Adrenal gland (tissue), 9 donors: ENCODE measurements at regions not wholly inside any gene's neighbourhood (a gene's known extent, or its start where the extent isn't known, plus 50 kb on each side); places are given as distances from the start of the nearest gene placed in this dataset.

ENCODE experiments used
- DNase-seq, 7 donors: peaks; one replicate each; pipeline ENCODE4 v3.0.0-alpha.2; 2019 to 2020
- H3K27ac ChIP-seq, 5 donors: fragments of 200-600 bp; sonication (generic) in 4 of 5; 1 replicate in 3 of 5; 2 replicates in 2 of 5; pipeline versions ENCODE4 v1.5.1 to v1.8.0; 2016 to 2020; ENCODE audit warnings: mild to moderate bottlenecking in 1 of 5
- H3K27me3 ChIP-seq: fragments of 200-600 bp; 2 replicates; pipeline ENCODE4 v1.8.0; 2021
- H3K36me3 ChIP-seq, 2 donors: fragments of 200-600 bp; replicated peaks in 1 of 2; 1 replicate in 1 of 2; 2 replicates in 1 of 2; pipeline versions ENCODE4 v1.5.1 to v1.8.0; 2018 to 2022
- H3K4me1 ChIP-seq, 2 donors: fragments of 200-600 bp; replicated peaks in 1 of 2; 1 replicate in 1 of 2; 2 replicates in 1 of 2; pipeline versions ENCODE4 v1.5.1 to v1.8.0; 2018 to 2021
- H3K4me3 ChIP-seq, 4 donors: fragments of 200-600 bp; sonication (generic) in 3 of 4; one replicate each; pipeline ENCODE4 v1.5.1; 2016 to 2018
- H3K9me3 ChIP-seq, 3 donors: fragments of 200-600 bp; sonication (generic) in 1 of 3; replicated peaks in 1 of 3; 1 replicate in 2 of 3; 2 replicates in 1 of 3; pipeline versions ENCODE4 v1.5.1 to v1.8.0; 2016 to 2021
- POLR2A ChIP-seq, 2 donors: fragments of 450-650 bp; IDR thresholded peaks; one replicate each; pipeline ENCODE4 v1.6.1; 2017; ENCODE audit warnings: antibody characterized with exemption in 2 of 2, mild to moderate bottlenecking in 2 of 2, moderate library complexity in 1 of 2
- WGBS, 4 donors: extraction: QIAGEN DNeasy Blood & Tissue Kit in 2 of 4; methylation state at CpG; one replicate each; pipeline versions ENCODE4 v1.1.5 to v1.1.7; 2013 to 2017; 5-methylcytosine and 5-hydroxymethylcytosine counted together
- intact Hi-C, 2 donors: fragments of 100-400 bp; cut with DNase I; formaldehyde crosslinking; loops; one replicate each; pipeline versions ENCODE4 v1.14.1 to v1.15.0; 2022 to 2023
- TF ChIP-seq, protein P1 (sequence below), 6 experiments: fragments of 450-650 bp in 4 of 6; fragments of 200-600 bp in 2 of 6; sonication (generic) in 1 of 6; IDR thresholded peaks; 1 replicate in 5 of 6; 2 replicates in 1 of 6; pipeline versions ENCODE4 v1.5.1 to v1.8.0; 2016 to 2021; ENCODE audit warnings: antibody characterized with exemption in 6 of 6, mild to moderate bottlenecking in 2 of 6, moderate library complexity in 1 of 6
- donor health status: healthy with polysubstance abuse.
- donor health status: Bipolar disorder and iron deficiency.
- donor health status: DM: yes; HTN: yes; CAD: no.
- donor health status: DM: no; HTN: no; CAD: no.
- donor health status: DM: no; HTN: no; CAD: no.

- no peak for DNase-seq
- no peaks in the 10 kb centered on the region for H3K9me3 ChIP-seq
- WGBS, 4 donors: 81 to 100% (median 88%) methylated on average over 1 of the region's 1 CpG
- no peaks in the 10 kb centered on the region for H3K36me3 ChIP-seq
- no peaks in the 10 kb centered on the region for H3K4me1 ChIP-seq
- intact Hi-C loops: no loop called here
- H3K27ac ChIP-seq: no peak overlapping the region
- no peak overlapping the region for H3K4me3 ChIP-seq
- TF ChIP-seq, protein P1, sequence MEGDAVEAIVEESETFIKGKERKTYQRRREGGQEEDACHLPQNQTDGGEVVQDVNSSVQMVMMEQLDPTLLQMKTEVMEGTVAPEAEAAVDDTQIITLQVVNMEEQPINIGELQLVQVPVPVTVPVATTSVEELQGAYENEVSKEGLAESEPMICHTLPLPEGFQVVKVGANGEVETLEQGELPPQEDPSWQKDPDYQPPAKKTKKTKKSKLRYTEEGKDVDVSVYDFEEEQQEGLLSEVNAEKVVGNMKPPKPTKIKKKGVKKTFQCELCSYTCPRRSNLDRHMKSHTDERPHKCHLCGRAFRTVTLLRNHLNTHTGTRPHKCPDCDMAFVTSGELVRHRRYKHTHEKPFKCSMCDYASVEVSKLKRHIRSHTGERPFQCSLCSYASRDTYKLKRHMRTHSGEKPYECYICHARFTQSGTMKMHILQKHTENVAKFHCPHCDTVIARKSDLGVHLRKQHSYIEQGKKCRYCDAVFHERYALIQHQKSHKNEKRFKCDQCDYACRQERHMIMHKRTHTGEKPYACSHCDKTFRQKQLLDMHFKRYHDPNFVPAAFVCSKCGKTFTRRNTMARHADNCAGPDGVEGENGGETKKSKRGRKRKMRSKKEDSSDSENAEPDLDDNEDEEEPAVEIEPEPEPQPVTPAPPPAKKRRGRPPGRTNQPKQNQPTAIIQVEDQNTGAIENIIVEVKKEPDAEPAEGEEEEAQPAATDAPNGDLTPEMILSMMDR (IDR thresholded peaks at IDR 0.05): no peak
- H3K27me3 ChIP-seq: no peaks in the 10 kb centered on the region
These were observed 350.2 kb upstream of the CDH4 start for GRCh38 chr20:60901831-60902230.

DNA sequence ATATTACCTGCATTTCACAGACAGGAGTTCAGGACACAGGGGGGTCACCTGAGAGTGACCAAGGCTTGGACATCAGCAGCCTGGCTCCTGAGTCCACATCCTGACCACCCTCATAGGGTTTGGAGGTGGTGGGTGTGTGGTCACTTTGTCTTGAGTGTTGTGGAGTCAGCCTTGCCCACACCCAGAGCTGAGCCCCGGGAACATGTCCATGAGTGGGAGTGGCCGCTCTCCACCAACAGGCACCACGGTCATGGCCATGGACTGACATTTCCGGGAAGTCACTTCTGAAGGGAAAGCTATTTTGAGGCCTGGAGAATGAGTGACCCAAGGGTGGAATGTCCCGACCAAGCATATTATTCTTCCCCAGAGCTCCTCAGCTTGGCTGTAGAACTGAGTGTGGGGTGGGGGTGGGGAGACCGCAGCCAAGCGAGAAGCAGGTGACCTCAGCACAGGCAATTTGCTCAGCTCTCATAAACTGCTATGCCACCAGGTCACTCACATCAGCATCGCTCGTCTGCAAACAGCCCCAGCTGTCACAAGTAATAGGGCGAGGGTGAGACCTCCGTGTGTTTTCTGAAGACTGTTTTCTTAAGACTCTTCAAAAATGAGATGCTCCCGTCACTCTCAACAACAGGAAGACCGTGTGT lies 348.6 kb upstream of the CDH4 start:
- Histone ChIP-seq H3K4me3 (no peak overlapping the region), H3K9me3 (no peaks in the 10 kb centered on the region), H3K27me3 (no peaks in the 10 kb centered on the region), H3K36me3 (no peaks in the 10 kb centered on the region), H3K27ac (no peak overlapping the region), H3K4me1 (no peaks in the 10 kb centered on the region)
- 53 to 71% (median 60%) methylated on average over 11 to 13 of the region's 13 CpGs for WGBS, 4 donors
- intact Hi-C loops: no loop called here
- TF ChIP-seq POLR2A (IDR thresholded peaks at IDR 0.05): no peak
- TF ChIP-seq, protein P1 (IDR thresholded peaks at IDR 0.05): no peak
- DNase-seq: no peak

- Histone ChIP-seq H3K27ac (no peak overlapping the region), H3K9me3 (no peaks in the 10 kb centered on the region), H3K4me1 (no peaks in the 10 kb centered on the region), H3K27me3 (no peaks in the 10 kb centered on the region), H3K36me3 (no peaks in the 10 kb centered on the region), H3K4me3 (no peak overlapping the region)
- TF ChIP-seq, protein P1 (IDR thresholded peaks at IDR 0.05): no peak
- TF ChIP-seq POLR2A (IDR thresholded peaks at IDR 0.05): no peak
- no peak for DNase-seq
- intact Hi-C loops: no loop called here
These were observed 347.3 kb upstream of the CDH4 start for GRCh38 chr20:60904730-60905129.

GRCh38 chr20:60905919-60906318 lies 346.1 kb upstream of the CDH4 start:
- Histone ChIP-seq H3K36me3 (no peaks in the 10 kb centered on the region), H3K27me3 (no peaks in the 10 kb centered on the region), H3K4me3 (no peak overlapping the region), H3K27ac (no peak overlapping the region), H3K9me3 (no peaks in the 10 kb centered on the region), H3K4me1 (no peaks in the 10 kb centered on the region)
- TF ChIP-seq, protein P1 (IDR thresholded peaks at IDR 0.05): no peak
- TF ChIP-seq POLR2A (IDR thresholded peaks at IDR 0.05): no peak
- intact Hi-C loops: no loop called here
- 81 to 87% (median 82%) methylated on average over 2 of the region's 2 CpGs for WGBS, 4 donors
- DNase-seq: no peak
